ENCODE measurements at regions not wholly inside any gene's neighbourhood (a gene's known extent, or its start where the extent isn't known, plus 50 kb on each side); places are given as distances from the start of the nearest gene placed in this dataset.

DNA sequence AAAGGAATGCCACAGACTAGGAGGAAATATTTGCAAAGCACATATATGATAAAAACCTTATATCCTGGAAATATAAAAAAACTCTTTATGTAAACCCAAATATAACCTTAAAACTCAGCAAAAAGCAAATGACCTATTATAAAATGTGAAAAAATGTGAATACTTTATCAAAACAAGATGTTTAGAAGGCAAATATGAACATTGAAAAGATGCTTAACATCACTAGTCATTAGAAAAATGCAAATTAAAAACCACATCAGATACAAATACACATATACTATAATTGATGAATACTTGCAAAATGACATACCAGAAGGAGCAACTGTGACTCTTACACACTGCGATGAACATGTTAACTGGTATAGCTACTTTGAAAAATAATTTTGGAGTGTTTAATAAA is 511.2 kb upstream of the LRRC4C start:
- 93 to 94% methylated on average over 1 of the region's 1 CpG for WGBS, 2 donors (ENCODE audit: low coverage in 1 of 2)
- Histone ChIP-seq H3K27ac (no peak overlapping the region), H3K36me3 (no peaks in the 10 kb centered on the region), H3K4me3 (no peak overlapping the region), H3K9me3 (no peaks in the 10 kb centered on the region), H3K27me3 (no peaks in the 10 kb centered on the region), H3K4me1 (no peaks in the 10 kb centered on the region)
- no peak for ATAC-seq
- TF ChIP-seq, protein P1, sequence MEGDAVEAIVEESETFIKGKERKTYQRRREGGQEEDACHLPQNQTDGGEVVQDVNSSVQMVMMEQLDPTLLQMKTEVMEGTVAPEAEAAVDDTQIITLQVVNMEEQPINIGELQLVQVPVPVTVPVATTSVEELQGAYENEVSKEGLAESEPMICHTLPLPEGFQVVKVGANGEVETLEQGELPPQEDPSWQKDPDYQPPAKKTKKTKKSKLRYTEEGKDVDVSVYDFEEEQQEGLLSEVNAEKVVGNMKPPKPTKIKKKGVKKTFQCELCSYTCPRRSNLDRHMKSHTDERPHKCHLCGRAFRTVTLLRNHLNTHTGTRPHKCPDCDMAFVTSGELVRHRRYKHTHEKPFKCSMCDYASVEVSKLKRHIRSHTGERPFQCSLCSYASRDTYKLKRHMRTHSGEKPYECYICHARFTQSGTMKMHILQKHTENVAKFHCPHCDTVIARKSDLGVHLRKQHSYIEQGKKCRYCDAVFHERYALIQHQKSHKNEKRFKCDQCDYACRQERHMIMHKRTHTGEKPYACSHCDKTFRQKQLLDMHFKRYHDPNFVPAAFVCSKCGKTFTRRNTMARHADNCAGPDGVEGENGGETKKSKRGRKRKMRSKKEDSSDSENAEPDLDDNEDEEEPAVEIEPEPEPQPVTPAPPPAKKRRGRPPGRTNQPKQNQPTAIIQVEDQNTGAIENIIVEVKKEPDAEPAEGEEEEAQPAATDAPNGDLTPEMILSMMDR (IDR thresholded peaks at IDR 0.05): no peak
- TF ChIP-seq POLR2A (IDR thresholded peaks at IDR 0.05): no peak
- no peak for TF ChIP-seq EP300 (IDR thresholded peaks at IDR 0.05)
- no peak for TF ChIP-seq POLR2AphosphoS5 (IDR thresholded peaks at IDR 0.05)

GRCh38 chr11:41971592-41971991 is 512.1 kb upstream of the LRRC4C start:
- no peaks in the 10 kb centered on the region for H3K27me3 ChIP-seq
- H3K4me3 ChIP-seq: no peak overlapping the region
- H3K27ac ChIP-seq: no peak overlapping the region
- no peaks in the 10 kb centered on the region for H3K4me1 ChIP-seq
- WGBS, 2 donors (ENCODE audit: low coverage in 1 of 2): 67 to 68% methylated on average over 4 to 5 of the region's 5 CpGs
- no peaks in the 10 kb centered on the region for H3K36me3 ChIP-seq
- TF ChIP-seq POLR2A (IDR thresholded peaks at IDR 0.05) (no peak), POLR2AphosphoS5 (IDR thresholded peaks at IDR 0.05) (no peak), EP300 (IDR thresholded peaks at IDR 0.05) (no peak)
- TF ChIP-seq, protein P1 (IDR thresholded peaks at IDR 0.05): no peak
- H3K9me3 ChIP-seq: no peaks in the 10 kb centered on the region
- ATAC-seq: no peak

- TF ChIP-seq POLR2A (IDR thresholded peaks at IDR 0.05) (no peak), POLR2AphosphoS5 (IDR thresholded peaks at IDR 0.05) (no peak), EP300 (IDR thresholded peaks at IDR 0.05) (no peak)
- TF ChIP-seq, protein P1 (IDR thresholded peaks at IDR 0.05): no peak
- H3K4me3 ChIP-seq: no peak overlapping the region
- H3K36me3 ChIP-seq: no peaks in the 10 kb centered on the region
- H3K4me1 ChIP-seq: no peaks in the 10 kb centered on the region
- H3K9me3 ChIP-seq: no peaks in the 10 kb centered on the region
- H3K27ac ChIP-seq: no peak overlapping the region
- ATAC-seq: no peak
- no peaks in the 10 kb centered on the region for H3K27me3 ChIP-seq
- WGBS, 2 donors (ENCODE audit: low coverage in 1 of 2): 73 to 77% methylated on average over 2 of the region's 2 CpGs
Observed at GRCh38 chr11:41978945-41979344, 519.5 kb upstream of the LRRC4C start.

- no peak for TF ChIP-seq POLR2A (IDR thresholded peaks at IDR 0.05)
- TF ChIP-seq EP300 (IDR thresholded peaks at IDR 0.05): no peak
- TF ChIP-seq, protein P1 (IDR thresholded peaks at IDR 0.05): no peak
- 86% methylated on average over 2 of the region's 2 CpGs for WGBS, 2 donors (ENCODE audit: low coverage in 1 of 2)
- H3K27me3 ChIP-seq: no peaks in the 10 kb centered on the region
- no peaks in the 10 kb centered on the region for H3K4me1 ChIP-seq
- ATAC-seq: no peak
- no peaks in the 10 kb centered on the region for H3K36me3 ChIP-seq
- H3K27ac ChIP-seq: no peak overlapping the region
- H3K4me3 ChIP-seq: no peak overlapping the region
- no peaks in the 10 kb centered on the region for H3K9me3 ChIP-seq
Observed at GRCh38 chr11:41980741-41981140, 521.3 kb upstream of the LRRC4C start.

DNA sequence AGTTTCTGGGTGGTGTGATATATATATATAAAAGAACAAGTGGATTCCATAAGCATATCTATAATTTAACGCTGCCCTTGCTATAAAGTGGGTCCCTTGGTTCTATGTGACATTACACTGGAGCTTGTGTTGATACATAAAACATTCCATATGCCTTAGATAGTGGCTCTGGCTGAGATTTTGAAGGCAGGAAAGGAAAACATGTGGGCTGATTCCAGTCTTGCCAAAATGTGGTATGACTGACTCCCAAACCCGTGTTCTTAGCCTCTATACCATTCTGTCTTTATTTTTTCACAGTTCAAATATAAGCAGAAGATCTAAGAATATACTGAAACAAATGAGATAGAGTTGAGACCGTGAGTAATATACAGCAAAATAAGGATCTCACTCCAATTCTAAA is 522.8 kb upstream of the LRRC4C start:
- TF ChIP-seq, protein P1 (IDR thresholded peaks at IDR 0.05): no peak
- TF ChIP-seq POLR2A (IDR thresholded peaks at IDR 0.05): no peak
- no peaks in the 10 kb centered on the region for H3K27me3 ChIP-seq
- no peaks in the 10 kb centered on the region for H3K9me3 ChIP-seq
- H3K4me1 ChIP-seq: no peaks in the 10 kb centered on the region
- no peak for ATAC-seq
- H3K4me3 ChIP-seq: no peak overlapping the region
- 37 to 74% methylated on average over 2 to 3 of the region's 3 CpGs for WGBS, 2 donors (ENCODE audit: low coverage in 1 of 2)
- H3K27ac ChIP-seq: no peak overlapping the region
- no peaks in the 10 kb centered on the region for H3K36me3 ChIP-seq

Data from gastroesophageal sphincter (tissue), 4 donors.